HG02840 (cell line): ENCODE measurements at regions not wholly inside any gene's neighbourhood (a gene's known extent, or its start where the extent isn't known, plus 50 kb on each side); places are given as distances from the start of the nearest gene placed in this dataset.

Source experiments
- ATAC-seq: cut with Tn5 transposase; IDR thresholded peaks from one replicate; pipeline ENCODE4 v1.9.1; 2021; ENCODE audit warnings: mild to moderate bottlenecking, moderate library complexity, moderate number of reproducible peaks; ENCODE audit not compliant: unreplicated experiment, low FRiP score

GRCh38 chr9:119092125-119092524, 277.1 kb downstream of the BRINP1 start:
- no peak for ATAC-seq

- ATAC-seq: no peak
Observed at GRCh38 chr9:119094086-119094485, 275.1 kb downstream of the BRINP1 start.

GRCh38 chr9:119095072-119095471, 274.2 kb downstream of the BRINP1 start:
- ATAC-seq: no peak

- no peak for ATAC-seq
Observed at GRCh38 chr9:119101048-119101447, 268.2 kb downstream of the BRINP1 start.

GRCh38 chr9:119114681-119115080, 254.6 kb downstream of the BRINP1 start:
- no peak for ATAC-seq
